ENCODE measurements at regions not wholly inside any gene's neighbourhood (a gene's known extent, or its start where the extent isn't known, plus 50 kb on each side); places are given as distances from the start of the nearest gene placed in this dataset.

GRCh38 chr1:116258668-116259419, 114.2 kb upstream of the ATP1A1 start:
- no peak for TF ChIP-seq SUZ12 (IDR thresholded peaks at IDR 0.05; ENCODE audit: extremely low read depth, insufficient read depth, insufficient read length)
- TF ChIP-seq YY1 (IDR thresholded peaks at IDR 0.05; ENCODE audit: insufficient read depth, insufficient read length): no peak
- TF ChIP-seq ZNF274 (IDR thresholded peaks at IDR 0.05; ENCODE audit: low read depth, low read length): no peak

Data from NT2/D1 (cell line).